Activated naive CD4-positive, alpha-beta T cell treated with anti-CD3 and anti-CD28 coated beads, Interleukin-2, amount 50 U/mL, for 16 hours (primary cell): ENCODE measurements at regions not wholly inside any gene's neighbourhood (a gene's known extent, or its start where the extent isn't known, plus 50 kb on each side); places are given as distances from the start of the nearest gene placed in this dataset.

ENCODE experiments used
- DNase-seq: peaks from one replicate; pipeline ENCODE4 v3.0.0-alpha.2; 2020

DNA sequence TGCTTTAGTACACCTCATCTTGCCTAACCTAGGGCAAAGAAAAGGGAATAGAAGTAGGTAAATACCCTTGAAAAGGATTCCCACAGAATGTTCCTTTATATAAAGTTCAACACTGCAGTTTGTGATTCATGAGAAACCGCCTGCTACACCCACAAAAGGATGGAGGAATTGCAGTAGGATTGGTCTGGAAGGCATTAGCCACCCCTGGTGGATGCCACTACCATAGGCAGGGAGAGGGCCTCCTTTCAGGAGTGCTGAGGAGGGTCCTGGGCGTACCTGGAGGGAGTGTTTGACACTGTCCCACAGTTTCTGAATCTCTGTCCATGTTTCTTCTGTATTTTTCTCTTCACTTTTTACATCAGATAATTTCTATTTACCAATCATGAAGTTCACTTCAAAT lies 221.8 kb upstream of the TMEM72 start:
- DNase-seq, result no peak

DNA sequence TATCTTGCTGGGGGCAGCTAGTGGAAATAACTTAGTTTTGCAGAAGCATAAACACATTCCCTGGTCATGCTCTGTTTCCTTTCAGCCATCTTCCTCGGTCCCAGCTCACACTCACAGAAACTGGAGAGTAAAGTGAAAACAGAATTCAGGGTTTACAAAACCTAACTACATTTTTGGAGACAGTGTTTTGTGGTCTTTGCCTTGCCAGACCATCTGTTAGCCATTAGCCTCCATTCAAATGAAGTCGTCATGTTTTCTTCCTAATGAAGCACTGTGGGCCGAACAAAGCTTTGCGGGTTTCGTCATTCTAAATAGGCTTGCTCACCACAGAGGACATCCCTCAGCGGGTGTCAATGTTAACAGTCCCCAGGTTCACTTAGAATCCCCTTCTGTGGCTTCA lies 214.6 kb upstream of the TMEM72 start:
- DNase-seq, result no peak

DNA sequence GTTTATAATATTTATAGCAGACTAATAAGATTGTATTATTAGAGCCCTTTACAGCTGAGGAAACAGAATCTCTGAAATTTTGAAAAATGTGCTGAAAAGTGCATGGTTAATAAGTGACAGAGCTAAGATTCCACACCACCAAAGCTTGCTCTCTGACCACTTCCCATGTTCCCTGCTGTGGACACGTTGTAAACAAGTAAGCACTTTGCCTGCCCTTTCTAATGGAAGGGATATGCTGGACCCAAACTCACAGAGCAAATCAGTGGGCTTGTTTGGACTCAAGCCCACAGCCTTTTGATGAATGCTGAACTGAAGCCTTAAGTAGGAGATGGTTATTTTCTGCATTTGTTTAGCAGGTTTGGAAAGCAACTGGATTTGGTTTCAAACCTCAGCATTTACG lies 214.0 kb upstream of the TMEM72 start:
- no peak for DNase-seq

DNA sequence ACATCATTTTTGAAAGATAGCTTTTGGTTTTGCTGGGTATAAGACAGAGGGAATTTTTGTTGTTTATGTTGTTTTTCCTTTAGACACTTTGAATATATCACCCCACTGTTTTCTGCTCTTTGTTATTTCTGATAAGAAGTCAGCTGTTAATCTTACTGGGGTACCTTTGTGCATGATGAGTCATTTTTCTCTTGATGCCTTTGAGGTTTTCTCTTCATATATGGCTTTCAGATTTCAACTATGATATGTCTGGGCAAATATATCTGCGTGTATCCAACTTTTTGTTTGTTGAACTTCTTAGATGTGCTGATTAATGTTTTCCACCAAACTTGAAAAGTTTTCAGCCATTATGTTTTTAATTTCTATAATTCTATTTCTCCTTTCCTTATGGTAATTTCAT lies 208.6 kb upstream of the TMEM72 start:
- no peak for DNase-seq

DNA sequence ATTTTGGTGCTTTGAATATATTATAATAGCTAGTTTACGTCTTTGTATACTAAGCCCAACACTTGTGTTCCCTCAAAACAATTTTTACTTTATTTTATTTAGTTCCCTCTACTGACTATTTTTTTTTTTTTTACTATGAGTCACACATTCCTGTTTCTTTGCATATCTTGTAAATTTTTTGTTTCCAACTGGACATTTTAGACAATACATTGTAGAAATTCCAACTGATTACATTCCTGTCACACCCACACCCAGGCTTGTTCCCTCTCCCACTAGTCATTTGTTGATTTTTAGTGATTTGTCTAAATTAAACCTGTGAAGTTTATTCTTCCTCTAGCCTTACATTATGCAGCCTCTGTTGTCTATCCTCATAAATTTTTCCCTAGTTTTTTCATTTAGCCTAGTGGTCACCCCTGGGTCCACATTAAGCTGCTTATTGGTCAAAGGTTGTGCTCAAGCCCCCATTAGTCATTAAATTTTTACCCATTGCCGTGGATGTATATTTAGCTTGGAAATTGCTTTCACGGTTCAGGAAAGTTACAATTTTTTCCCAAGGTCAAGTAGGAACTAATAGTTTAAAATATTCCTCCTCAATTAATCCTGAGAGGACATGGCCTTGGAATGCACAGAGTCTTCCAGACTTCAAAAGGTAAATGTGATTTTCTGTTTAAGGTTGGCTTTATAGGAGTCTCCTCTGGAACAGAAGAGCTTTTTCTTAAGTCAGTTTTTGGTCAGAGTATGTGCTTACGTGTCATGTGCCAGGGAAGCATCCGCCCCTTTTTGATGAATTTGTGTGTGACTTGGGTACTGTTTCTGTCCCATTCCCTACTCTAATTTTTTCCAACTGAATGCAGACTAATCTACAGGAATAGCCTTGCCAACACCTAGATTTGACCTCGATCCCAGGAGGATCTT lies 207.6 kb upstream of the TMEM72 start:
- DNase-seq, result no peak

DNA sequence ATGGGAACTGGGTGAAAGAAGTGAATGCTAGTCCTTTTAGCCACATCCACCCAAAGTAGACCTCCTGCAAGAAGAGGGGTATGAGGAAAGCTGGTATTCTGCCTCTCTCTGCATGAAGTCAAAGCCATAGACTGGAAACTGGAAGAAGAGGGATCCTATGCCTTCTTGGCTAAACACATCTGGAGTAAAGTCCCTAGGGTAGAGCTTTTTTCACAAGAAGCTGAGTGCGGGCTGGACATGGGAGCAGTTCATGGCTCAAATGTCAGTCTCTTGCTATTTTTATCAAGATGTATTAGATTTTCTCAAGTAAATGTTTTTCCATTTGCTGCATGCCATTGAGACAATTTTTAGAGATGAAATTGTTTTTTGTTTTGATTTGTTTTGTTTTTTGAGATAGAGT lies 206.5 kb upstream of the TMEM72 start:
- no peak for DNase-seq

DNA sequence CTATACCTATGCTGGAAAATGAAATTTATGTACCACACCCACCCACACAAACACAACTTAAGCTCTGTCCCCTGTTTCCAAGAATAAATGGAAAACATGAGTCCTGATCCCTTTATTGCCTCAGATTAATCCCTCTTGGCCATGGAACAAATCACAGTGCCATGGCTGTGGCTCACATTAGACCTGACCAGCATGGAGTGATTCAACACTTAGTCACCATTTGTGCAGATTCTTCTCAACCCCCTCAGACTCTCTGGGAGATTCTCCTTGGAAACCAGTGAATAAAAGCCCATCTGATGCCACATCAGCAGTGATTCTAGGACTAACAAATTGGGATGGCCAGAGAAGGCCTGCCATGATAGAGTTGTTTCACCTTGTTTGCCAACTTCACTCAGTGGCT lies 204.4 kb upstream of the TMEM72 start:
- no peak for DNase-seq

DNA sequence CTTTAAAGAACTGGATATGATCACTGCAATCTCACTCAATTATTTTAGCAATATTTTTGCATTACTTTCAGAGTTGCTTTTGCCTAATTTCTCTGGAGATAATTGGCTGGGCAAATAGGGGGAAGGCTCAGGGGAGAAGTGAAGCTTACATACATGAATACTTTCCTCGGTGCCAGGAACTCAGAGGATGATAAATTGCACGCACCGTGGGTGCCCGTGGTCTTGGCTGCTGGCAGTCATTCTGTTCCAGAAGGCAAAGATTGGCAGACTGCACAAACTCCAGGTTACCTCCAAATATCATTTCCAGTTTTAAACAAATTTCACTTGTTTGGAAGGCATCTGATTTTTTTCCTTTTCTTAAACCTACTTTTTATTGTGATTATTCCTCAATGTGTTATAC lies 197.8 kb upstream of the TMEM72 start:
- DNase-seq, result no peak

DNA sequence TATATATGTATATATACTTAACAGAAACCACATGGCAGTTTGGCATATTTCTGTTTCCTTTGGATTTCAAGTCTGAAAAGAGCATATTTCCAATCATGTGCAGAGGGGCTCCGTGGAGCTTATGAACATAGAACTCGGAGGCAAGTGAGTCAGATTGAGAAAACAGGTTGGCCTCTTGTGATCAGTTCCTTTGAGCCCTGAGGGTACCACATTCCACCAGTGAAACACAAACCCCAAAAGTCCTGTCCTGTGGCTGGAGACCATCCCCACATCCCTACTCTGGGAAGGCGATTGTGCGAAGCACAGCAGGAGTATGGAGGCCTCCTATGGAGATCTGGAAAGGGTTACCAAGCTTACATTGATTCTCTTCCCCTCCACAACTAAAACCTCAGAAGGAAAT lies 196.7 kb upstream of the TMEM72 start:
- DNase-seq, result no peak

DNA sequence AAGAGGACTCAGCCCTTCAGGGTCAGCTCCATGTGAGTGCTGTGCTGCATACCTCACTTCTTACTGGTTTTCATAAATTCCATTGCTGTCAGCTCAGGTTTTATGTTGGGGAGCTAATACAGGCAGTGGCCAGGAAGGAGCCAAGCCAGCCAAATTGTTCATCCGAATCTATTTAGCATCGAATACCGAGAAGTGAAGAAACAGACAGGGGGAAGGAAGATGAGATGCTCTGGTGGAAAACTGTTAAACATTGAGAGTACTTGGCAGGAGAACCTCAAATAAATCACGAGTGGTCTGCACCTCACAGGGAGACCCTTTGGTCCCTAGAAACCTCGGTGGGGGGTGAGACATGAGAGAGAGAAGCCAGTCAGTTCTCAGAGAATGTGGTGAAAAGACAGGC lies 196.0 kb upstream of the TMEM72 start:
- no peak for DNase-seq

DNA sequence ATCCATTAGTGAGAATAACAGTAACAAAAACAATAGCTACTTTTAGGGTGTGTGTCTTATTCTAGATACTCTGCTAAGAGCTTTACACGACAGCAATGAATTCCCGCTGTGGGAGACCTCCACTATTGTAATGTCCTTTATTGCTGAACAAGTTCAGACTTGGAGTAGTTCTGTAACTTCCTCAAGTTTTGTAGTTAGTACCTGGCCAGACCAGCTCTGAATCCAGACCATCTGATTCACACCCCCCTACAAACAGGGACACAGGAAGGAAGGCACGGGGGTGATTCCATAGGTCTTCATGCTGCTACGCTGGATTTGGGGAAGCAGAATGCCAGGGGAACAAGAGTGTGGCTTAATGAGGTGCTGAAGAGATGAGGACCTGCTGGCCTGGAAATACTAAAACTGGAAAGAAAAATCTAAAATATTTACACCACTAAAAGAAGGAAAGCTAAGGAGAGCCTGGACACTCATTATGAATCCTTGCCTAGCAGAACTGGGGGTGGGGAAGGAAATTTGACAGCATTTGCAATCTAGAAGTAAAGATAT lies 194.6 kb upstream of the TMEM72 start:
- no peak for DNase-seq

DNA sequence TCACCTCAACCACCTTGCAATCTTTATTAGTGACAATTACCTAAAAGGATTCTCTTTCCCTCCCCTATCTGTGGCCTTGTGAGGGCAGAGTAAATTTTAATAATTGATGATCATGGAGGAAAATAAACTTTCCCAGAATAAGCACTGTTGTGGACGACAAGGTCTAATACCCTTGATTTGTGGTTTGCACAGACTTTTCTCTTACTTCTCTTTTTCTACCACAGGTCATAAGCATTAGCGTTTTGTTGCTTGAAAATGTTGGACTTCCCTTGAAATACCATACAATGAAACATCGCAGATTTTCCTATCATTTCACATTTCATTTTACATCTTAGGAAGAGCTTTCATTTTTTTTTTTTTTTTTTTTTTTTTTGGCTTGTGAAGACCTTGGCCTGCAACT lies 188.1 kb upstream of the TMEM72 start:
- DNase-seq, result no peak

DNA sequence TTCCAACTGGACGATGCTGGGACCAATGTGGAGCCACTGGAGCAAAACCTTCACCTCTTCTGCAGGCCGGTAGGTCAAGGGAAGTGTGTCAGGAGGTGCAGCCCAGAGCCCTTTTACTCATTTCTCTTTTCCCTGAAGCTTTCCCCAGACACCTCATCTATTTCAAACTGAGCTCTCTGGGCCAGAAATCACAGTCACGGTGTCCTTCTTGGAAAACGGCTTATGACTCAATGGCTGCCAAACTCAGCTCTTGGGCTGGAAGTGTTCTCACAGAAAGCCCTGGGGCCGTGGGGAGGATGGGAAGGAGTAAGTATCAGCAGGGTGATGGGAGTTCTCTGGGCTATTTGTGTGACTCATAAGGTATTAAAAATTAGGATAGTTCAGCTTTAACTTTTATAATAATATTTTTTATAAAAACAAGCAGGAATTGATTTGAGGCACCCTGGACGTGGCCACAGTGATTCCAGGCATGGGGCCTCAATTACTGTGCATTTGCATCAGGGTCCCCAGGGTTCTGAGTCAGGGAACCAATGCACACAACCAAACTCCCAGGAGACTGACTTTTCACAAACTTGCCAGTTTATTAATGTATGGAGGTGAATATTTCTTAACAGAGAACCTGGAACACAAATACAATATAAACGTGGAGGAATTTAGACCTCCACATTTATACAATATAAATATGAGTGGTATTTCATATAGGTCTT lies 187.4 kb upstream of the TMEM72 start:
- DNase-seq, result no peak

DNA sequence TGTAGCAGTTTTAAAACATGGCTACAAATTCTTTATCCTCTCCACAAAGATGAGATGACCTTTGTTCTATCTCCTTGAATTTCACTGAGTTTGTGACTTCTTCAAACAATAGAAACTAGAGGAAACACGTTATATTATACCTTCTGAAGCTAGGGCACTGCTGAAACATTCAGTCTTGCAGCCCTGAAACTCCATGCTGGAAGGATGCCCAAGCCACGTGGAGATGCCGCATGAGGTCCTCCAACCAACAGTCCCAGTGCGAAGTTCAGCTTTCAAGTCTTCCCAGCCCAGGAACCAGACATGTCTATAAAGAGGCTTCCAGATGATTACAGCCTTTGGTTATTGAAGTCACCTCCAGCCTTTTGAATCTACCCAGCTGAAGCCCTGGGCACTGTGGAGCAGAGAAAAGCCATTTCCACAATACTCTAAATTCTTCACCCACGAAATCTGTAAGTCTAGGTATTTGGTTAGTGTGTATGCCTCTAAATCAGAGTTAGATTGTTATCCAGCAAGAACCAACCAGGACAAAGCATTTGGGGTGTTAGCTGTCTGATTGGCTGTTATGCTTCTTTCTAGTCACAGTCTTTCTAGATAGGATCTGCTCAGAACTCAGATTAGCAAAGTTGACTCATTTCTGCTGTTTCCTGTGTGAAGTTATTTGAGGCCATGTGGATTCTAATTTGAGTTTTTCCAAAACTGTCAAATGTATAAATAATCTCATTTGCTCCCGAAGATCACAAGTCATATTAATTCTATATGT lies 186.5 kb upstream of the TMEM72 start:
- DNase-seq, result no peak

DNA sequence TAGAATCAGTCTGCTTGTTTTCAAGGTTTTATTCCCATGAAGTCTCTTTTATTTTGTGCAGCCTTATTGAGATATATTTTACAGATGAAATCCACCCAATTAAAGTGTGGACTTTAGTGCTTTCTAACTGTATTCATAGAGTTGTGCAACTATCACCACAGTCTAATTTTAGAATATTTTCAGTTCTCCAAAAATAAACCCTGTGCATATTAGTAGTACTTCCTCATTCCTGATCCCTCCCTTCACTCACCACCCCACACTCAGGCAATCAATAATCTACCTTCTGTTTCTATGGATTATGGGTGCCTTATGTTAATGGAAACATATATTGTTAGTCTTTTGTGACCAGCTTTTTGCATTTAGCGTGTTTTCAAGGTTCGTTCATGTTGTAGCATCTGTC lies 185.7 kb upstream of the TMEM72 start:
- DNase-seq, result no peak

DNA sequence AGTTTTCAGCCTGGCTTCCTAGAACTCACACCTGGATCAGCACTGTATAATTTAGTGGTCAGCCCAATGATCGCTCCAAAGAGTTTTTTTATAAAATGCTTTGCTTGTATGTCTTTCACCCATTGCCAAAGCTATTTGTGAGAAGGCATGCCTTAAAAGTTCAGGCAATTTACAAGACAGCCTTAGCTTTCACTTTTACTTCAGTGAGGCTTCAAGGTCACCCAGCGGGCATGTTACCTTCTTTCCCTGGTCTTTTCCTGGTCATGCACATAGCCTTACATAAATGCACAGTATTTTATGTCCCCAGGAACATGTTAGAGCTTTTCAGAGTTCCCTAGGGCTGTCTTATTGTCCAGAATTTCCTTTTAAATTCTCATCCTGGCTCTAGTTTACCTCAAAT lies 179.9 kb upstream of the TMEM72 start:
- no peak for DNase-seq

DNA sequence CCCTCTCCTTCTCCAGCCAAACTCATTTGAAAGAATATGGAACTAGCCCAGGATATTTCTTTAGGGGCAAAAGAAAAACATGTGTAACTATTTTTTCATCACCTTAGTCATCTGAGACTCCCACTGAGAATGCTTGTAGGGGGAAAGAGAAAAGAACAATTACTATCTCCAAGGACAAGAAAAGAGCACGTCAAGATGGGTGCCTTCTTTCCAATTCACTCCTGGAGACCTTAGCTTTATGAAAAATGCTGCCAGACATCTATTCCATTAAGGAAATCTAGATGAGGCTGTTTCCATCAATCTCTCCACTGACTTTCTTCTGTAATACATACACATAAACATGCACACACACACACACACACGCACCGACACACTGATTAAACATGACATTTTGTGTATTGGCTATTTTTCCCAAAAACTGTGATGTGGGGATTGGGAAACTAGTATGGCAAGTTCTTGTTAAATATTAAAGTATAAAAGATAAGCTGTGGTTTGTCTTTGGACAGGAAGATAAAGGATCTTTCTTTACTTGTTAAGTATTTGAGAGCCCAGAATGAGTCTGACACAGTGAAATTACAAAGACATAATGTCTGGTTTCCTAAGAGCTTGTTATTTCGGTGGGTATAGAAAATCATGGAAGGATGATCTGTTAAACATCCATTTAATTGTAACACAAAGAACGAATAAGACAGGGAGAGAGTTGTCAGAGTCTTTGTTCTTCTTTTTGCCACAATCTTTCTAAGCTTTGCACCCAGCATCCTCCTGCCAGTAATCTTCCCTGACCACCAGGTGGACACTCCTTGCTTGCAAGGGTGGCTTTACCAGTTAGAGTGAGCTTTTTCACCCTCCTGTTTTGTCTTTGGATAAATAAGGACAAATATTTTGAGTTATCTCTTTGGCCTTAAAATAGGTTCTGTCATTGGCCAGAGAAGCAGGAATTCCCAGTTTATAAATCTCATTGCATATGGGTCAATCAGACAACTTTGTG lies 177.3 kb upstream of the TMEM72 start:
- no peak for DNase-seq

DNA sequence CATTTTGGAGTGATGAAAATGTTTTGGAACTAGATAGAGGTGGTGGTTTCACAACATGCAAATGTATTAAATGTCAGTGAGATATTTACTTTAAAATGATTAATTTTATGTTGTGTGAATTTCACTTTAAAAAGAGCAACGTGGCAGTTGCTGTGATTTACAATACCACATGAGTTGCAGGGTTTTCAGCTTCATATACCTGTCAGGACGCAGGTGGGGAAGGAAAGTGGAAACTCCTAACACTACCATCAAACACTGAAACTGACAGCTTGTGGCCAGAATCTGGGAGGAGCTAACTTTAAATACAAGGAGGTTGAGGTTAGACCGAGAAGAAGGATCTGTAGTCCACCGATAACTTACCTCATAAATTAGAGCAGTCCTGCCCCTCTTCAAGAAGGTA lies 168.9 kb upstream of the TMEM72 start:
- no peak for DNase-seq

DNA sequence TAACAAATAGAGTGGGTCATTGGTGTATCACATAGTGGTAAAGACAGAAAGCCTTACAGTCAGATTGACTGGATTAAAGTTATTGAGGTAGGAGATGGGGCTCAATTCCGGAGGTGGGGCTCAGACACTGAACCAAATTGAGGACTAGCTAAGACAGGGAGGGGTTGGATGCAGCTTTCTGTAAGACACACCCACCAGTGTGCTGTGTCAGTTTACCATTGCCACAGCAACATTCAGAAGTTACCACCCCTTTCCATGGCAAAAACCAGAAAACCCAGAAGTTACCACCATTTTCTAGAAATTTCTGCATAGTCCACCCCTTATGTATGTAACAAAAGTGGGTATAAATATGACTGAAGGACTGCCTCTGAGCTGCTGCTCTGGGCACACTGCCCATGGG lies 167.6 kb upstream of the TMEM72 start:
- no peak for DNase-seq

DNA sequence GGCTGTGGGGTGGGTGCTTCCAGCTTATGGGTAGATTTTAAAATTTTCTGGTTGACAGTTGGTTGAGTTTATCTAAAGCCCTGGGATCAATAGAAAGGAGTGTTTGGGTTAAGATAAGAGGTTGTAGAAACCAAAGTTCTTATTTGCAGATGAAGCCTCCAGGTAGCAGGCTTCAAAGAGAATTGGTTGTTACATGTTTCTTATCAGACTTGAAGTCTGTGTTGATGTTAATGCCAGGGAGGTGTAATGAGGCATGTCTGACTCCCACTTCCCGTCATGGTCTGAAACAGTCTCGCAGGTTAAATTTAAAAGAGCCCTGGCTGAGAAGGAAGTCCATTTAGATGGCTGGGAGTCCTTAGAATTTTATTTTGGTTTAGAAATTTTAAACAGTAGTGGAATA lies 165.2 kb upstream of the TMEM72 start:
- DNase-seq, result no peak

DNA sequence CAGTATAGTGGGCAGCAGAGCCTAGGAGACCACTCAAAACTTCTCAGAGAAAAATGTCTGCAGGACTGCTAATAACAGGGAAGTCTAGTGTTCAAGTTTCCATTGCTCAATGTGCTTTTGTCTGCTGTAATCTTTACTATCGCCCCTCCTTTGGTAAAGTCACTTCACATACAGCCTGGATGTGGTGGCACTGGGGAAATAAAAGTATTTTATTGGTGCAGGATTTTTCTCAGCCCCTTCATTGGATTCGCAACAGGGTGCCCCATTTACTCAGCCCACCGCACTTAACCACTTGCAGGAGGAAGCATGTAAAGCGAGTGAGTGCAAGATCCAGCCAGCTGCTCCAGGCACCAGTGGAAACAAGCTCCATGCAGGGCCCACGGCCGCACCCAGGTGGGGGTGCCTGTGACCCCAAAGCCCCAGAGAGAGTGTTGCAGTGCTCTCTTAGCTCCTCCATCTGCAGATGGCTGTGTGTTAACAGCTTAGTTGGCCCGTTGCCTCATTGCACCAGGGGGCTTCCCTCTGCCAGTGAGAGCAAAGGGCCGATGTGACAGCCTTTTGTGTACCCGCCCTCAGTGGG lies 163.5 kb upstream of the TMEM72 start:
- DNase-seq, result no peak

DNA sequence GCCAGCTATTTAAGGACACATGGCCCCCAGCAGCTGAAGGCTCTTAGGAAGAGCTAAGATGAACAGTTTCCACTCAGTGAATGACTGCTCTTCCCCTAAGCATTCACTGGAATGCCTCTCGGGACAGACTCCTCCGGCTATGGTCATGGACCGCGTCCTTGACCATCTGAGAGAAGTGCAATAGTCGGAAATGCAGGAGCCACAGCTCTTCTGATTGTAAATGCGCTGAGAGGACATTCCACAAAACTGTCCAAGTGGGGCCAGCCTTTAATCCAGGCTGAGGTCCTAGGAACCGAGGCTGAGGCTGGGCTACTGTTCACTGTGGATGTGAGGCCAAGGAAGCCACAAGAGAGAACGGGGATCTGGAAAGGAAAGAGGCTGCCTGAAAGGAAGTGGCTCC lies 162.0 kb upstream of the TMEM72 start:
- no peak for DNase-seq
